C4-2B (cell line): ENCODE measurements at regions not wholly inside any gene's neighbourhood (a gene's known extent, or its start where the extent isn't known, plus 50 kb on each side); places are given as distances from the start of the nearest gene placed in this dataset.

Experiments
- CTCF ChIP-seq: fragments of 450-650 bp; conservative IDR thresholded peaks from 2 replicates; pipeline ENCODE4 v1.5.1; 2017; ENCODE audit warnings: mild to moderate bottlenecking
- ZFX ChIP-seq: fragments of 450-650 bp; IDR thresholded peaks from 2 replicates; pipeline ENCODE4 v1.6.1; 2017

- TF ChIP-seq CTCF (no peak), ZFX (no peak)
Measured at GRCh38 chr17:69854225-69854780, 220.7 kb upstream of the KCNJ16 start.
